ENCODE measurements at regions not wholly inside any gene's neighbourhood (a gene's known extent, or its start where the extent isn't known, plus 50 kb on each side); places are given as distances from the start of the nearest gene placed in this dataset.

- DNase-seq (ENCODE audit: extremely low spot score): no peak
- CTCF ChIA-PET: interaction anchor here (0.9 to 1.6 kb wide), 2 partner anchors 9 to 10 kb away, joined by 3 to 4 read pairs; no protein-coding TSS in a partner anchor
- TF ChIP-seq CTCF (IDR thresholded peaks at IDR 0.05; ENCODE audit: control extremely low read depth, extremely low read depth, low read depth, missing control alignments): no peak
- POLR2A ChIA-PET: no interaction called here
Measured at GRCh38 chr11:92286709-92287108, 62.1 kb downstream of the FAT3 start.

- no peak for TF ChIP-seq CTCF (IDR thresholded peaks at IDR 0.05; ENCODE audit: control extremely low read depth, extremely low read depth, low read depth, missing control alignments)
- ChIA-PET CTCF (interaction anchor here (1.1 to 1.3 kb wide), 2 partner anchors 9 to 12 kb away, joined by 3 read pairs; no protein-coding TSS in a partner anchor), POLR2A (no interaction called here)
- no peak for DNase-seq (ENCODE audit: extremely low spot score)
Measured at GRCh38 chr11:92295175-92296137, 70.8 kb downstream of the FAT3 start.

- no peak for DNase-seq (ENCODE audit: extremely low spot score)
- CTCF ChIA-PET: interaction anchor here (1.1 to 1.3 kb wide), 2 partner anchors 9 to 11 kb away, joined by 3 read pairs; no protein-coding TSS in a partner anchor
Measured at GRCh38 chr11:92296138-92296515, 71.5 kb downstream of the FAT3 start.

GRCh38 chr11:92297567-92298553 lies 73.2 kb downstream of the FAT3 start:
- no peak for TF ChIP-seq CTCF (IDR thresholded peaks at IDR 0.05; ENCODE audit: control extremely low read depth, extremely low read depth, low read depth, missing control alignments)
- ChIA-PET CTCF (interaction anchor here (0.9 to 1.8 kb wide), 3 partner anchors 13 to 31 kb away, joined by 3 to 4 read pairs (median 4); no protein-coding TSS in a partner anchor), POLR2A (no interaction called here)
- DNase-seq (ENCODE audit: extremely low spot score): no peak

More at GRCh38 chr11:92296138-92296515, 71.5 kb downstream of the FAT3 start:
- TF ChIP-seq CTCF (IDR thresholded peaks at IDR 0.05; ENCODE audit: control extremely low read depth, extremely low read depth, low read depth, missing control alignments): no peak
- POLR2A ChIA-PET: no interaction called here

GRCh38 chr11:92300876-92301275 lies 76.3 kb downstream of the FAT3 start:
- ChIA-PET POLR2A (no interaction called here), CTCF (interaction anchor here (1.0 to 1.4 kb wide), 2 partner anchors 25 to 56 kb away, joined by 3 to 4 read pairs; no protein-coding TSS in a partner anchor)
- no peak for DNase-seq (ENCODE audit: extremely low spot score)
- TF ChIP-seq CTCF (IDR thresholded peaks at IDR 0.05; ENCODE audit: control extremely low read depth, extremely low read depth, low read depth, missing control alignments): no peak

GRCh38 chr11:92302770-92303169 lies 78.2 kb downstream of the FAT3 start:
- TF ChIP-seq CTCF (IDR thresholded peaks at IDR 0.05; ENCODE audit: control extremely low read depth, extremely low read depth, low read depth, missing control alignments): no peak
- POLR2A ChIA-PET: no interaction called here
- no peak for DNase-seq (ENCODE audit: extremely low spot score)
- CTCF ChIA-PET: no interaction called here
